ENCODE measurements at regions not wholly inside any gene's neighbourhood (a gene's known extent, or its start where the extent isn't known, plus 50 kb on each side); places are given as distances from the start of the nearest gene placed in this dataset.

DNA sequence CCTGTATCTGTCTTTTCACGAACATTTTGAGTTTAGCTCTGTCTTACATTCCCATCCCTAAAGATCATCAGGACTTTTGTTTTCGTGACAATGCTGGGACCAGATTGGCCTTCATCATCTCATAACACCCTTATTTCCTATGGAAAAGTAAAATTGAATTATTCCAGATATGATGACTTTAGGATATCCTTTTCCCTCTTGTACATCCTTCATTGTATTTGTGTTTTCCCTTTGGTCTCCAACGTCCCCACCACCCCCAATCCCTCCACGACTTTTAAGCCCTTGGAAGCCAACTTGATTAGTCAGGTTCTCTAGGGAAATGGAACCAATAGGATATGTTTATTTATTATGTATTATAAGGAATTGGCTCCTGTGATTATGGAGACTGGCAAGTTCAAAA lies 167.6 kb downstream of the ARL4A start:
- no peak for TF ChIP-seq CTCF (IDR thresholded peaks at IDR 0.05 in 2 of 3, conservative IDR thresholded peaks at IDR 0.05 in 1 of 3; ENCODE audit: borderline replicate concordance in 1 of 3, insufficient read depth in 1 of 3, low read depth in 2 of 3, low read length in 2 of 3)
- no peak for TF ChIP-seq ATF3 (IDR thresholded peaks at IDR 0.05)
- no peak for TF ChIP-seq EZH2phosphoT487 (IDR thresholded peaks at IDR 0.05; ENCODE audit: borderline replicate concordance)
- TF ChIP-seq SRF (IDR thresholded peaks at IDR 0.05; ENCODE audit: low read depth): no peak
- TF ChIP-seq TCF7L2 (IDR thresholded peaks at IDR 0.05; ENCODE audit: borderline replicate concordance, extremely low read depth, insufficient read depth, insufficient read length): no peak
- no peak for TF ChIP-seq POLR2AphosphoS5 (IDR thresholded peaks at IDR 0.05; ENCODE audit: low read depth, low read length)
- TF ChIP-seq REST (IDR thresholded peaks at IDR 0.05; ENCODE audit: low read depth): no peak
- TF ChIP-seq SP1 (IDR thresholded peaks at IDR 0.05; ENCODE audit: low read depth): no peak

Data from HCT116 (cell line).